HepG2 (cell line): ENCODE measurements at regions not wholly inside any gene's neighbourhood (a gene's known extent, or its start where the extent isn't known, plus 50 kb on each side); places are given as distances from the start of the nearest gene placed in this dataset.

ENCODE experiments used
- ATAC-seq: fragments of 200-7000 bp; cut with Tn5 transposase; 3 replicates; pipeline ENCODE4 v1.9.1; 2020; ENCODE audit warnings: mild to moderate bottlenecking, moderate library complexity
- BruUV-seq: library from RNA; stranded (reverse); fragments of 400-500 nt; replicated peaks from 2 replicates; lab custom pipeline; 2021; lab: Mats Ljungman, UMichigan
- CTCF ChIA-PET: fragments of 300-600 bp; formaldehyde crosslinking; extraction: SDS; loops from one replicate; lab custom pipeline; 2021; ENCODE audit warnings: low total read pairs, inconsistent platforms, low intra/inter-chr PET ratio; lab: Yijun Ruan, JAX
- POLR2A ChIA-PET: fragments of 350-600 bp; sonication (Branson Sonifier 250); formaldehyde crosslinking; loops from one replicate; lab custom pipeline; 2020; ENCODE audit warnings: antibody characterized with exemption, inconsistent platforms; lab: Yijun Ruan, JAX
- DNase-seq: peaks from one replicate; pipeline ENCODE4 v3.0.0-alpha.2; 2015; ENCODE audit warnings: low spot score
- FAIRE-seq: peaks from 3 replicates; lab custom pipeline; 2011; peaks lifted over from hg19 to GRCh38; lab: Jason Lieb, UNC
- H2AFZ ChIP-seq: one replicate; pipeline ENCODE4 v1.6.1; 2011; ENCODE audit warnings: low read length, inconsistent platforms
- H3K27ac ChIP-seq: fragments of 300-600 bp; 3 replicates; pipeline ENCODE4 v1.8.0; 2011; ENCODE audit warnings: mixed run types, mild to moderate bottlenecking, mixed read lengths, low read length, inconsistent platforms; ENCODE audit not compliant: insufficient read depth; ENCODE audit errors: extremely low read length
- H3K27me3 ChIP-seq, 2 experiments: fragments of 200-600 bp in 1 of 2; 2 replicates in 1 of 2; 3 replicates in 1 of 2; pipeline versions ENCODE4 v1.6.0 to v1.8.0; 2011; ENCODE audit warnings: low read length in 2 of 2, mild to moderate bottlenecking in 2 of 2, moderate library complexity in 2 of 2, inconsistent platforms in 1 of 2; ENCODE audit not compliant: insufficient read depth in 2 of 2, control insufficient read depth in 1 of 2
- H3K36me3 ChIP-seq, 2 experiments: fragments of 200-600 bp in 1 of 2; replicated peaks in 1 of 2; 2 replicates in 1 of 2; 3 replicates in 1 of 2; pipeline versions ENCODE4 v1.5.1 to v1.8.0; 2011; ENCODE audit warnings: low read length in 2 of 2, inconsistent platforms in 1 of 2; ENCODE audit not compliant: insufficient read depth in 2 of 2, control insufficient read depth in 1 of 2
- H3K4me1 ChIP-seq: 2 replicates; pipeline ENCODE4 v1.5.1; 2012; ENCODE audit warnings: low read length, inconsistent platforms; ENCODE audit not compliant: insufficient read depth
- H3K4me2 ChIP-seq: 2 replicates; pipeline ENCODE4 v1.6.0; 2011; ENCODE audit warnings: low read depth, low read length, inconsistent platforms
- H3K4me3 ChIP-seq, 3 experiments: fragments of 200-600 bp in 1 of 3; sonication (generic), shearing (Covaris generic) in 1 of 3; replicated peaks in 1 of 3; 2 replicates each; pipeline ENCODE4 v1.5.1; 2011 to 2016; ENCODE audit warnings: low read length in 3 of 3, inconsistent platforms in 2 of 3, low read depth in 2 of 3, mild to moderate bottlenecking in 2 of 3, control low read depth in 1 of 3, mixed read lengths in 1 of 3; ENCODE audit not compliant: insufficient read depth in 1 of 3
- H3K79me2 ChIP-seq: one replicate; pipeline ENCODE4 v1.6.1; 2011; ENCODE audit warnings: low read length, inconsistent platforms; ENCODE audit not compliant: insufficient read depth
- H3K9ac ChIP-seq: 2 replicates; pipeline ENCODE4 v1.6.0; 2011; ENCODE audit warnings: mild to moderate bottlenecking, low read depth, low read length, inconsistent platforms; ENCODE audit not compliant: insufficient read depth
- H3K9me3 ChIP-seq: 2 replicates; pipeline ENCODE4 v1.5.1; 2012; ENCODE audit warnings: mild to moderate bottlenecking, low read length
- H4K20me1 ChIP-seq: 2 replicates; pipeline ENCODE4 v1.6.0; 2011; ENCODE audit warnings: inconsistent platforms, mild to moderate bottlenecking, low read length, moderate library complexity; ENCODE audit not compliant: insufficient read depth
- CEBPB ChIP-seq: IDR thresholded peaks from 2 replicates; pipeline ENCODE4 v1.6.1; 2011; ENCODE audit warnings: low read depth, low read length, improper control_type of control experiment, borderline replicate concordance
- SP140L ChIP-seq: sonication (generic); formaldehyde crosslinking; IDR thresholded peaks from 2 replicates; pipeline ENCODE4 v1.4.0; 2020; ENCODE audit warnings: missing genetic modification reagents, borderline replicate concordance
- TOE1 ChIP-seq: sonication (generic); formaldehyde crosslinking; IDR thresholded peaks from 2 replicates; pipeline ENCODE4 v1.4.0; 2020; ENCODE audit warnings: mild to moderate bottlenecking, missing genetic modification reagents
- TRAFD1 ChIP-seq: sonication (generic); formaldehyde crosslinking; IDR thresholded peaks from 2 replicates; pipeline ENCODE4 v1.5.1; 2020; ENCODE audit warnings: missing genetic modification reagents, mild to moderate bottlenecking, borderline replicate concordance
- ZBTB43 ChIP-seq: sonication (generic); formaldehyde crosslinking; conservative IDR thresholded peaks from 2 replicates; pipeline ENCODE4 v1.4.0; 2020; ENCODE audit warnings: missing genetic modification reagents
- ZNF282 ChIP-seq: fragments of 450-650 bp; IDR thresholded peaks from 2 replicates; pipeline ENCODE4 v1.6.1; 2018; ENCODE audit not compliant: partially characterized antibody
- ZSCAN30 ChIP-seq: sonication (generic); formaldehyde crosslinking; IDR thresholded peaks from 2 replicates; pipeline ENCODE4 v1.5.0; 2020; ENCODE audit warnings: mild to moderate bottlenecking, missing genetic modification reagents
- whole genome bisulfite sequencing: methylation state at CpG from one replicate; pipeline ENCODE4 v1.1.6; 2017; ENCODE audit warnings: low lambda C conversion rate; 5-methylcytosine and 5-hydroxymethylcytosine counted together
- in situ Hi-C: cut with HindIII; loops from 2 replicates; pipeline ENCODE4 v1.10.0; 2017; ENCODE audit warnings: low pct_unique_long_range_greater_than_20kb; ENCODE audit not compliant: extremely low pct_ligation_motif_present
- intact Hi-C: fragments of 100-400 bp; cut with micrococcal nuclease; formaldehyde crosslinking; loops from one replicate; pipeline ENCODE4 v1.10.0; 2022; ENCODE audit not compliant: unreplicated experiment

GRCh38 chr2:163157411-163157810, 318.8 kb upstream of the KCNH7 start:
- Histone ChIP-seq H3K9ac (no peak overlapping the region), H3K4me2 (no peak overlapping the region), H3K27me3 (no peaks in the 10 kb centered on the region), H4K20me1 (no peaks in the 10 kb centered on the region), H3K27ac (no peak overlapping the region), H2AFZ (no peak overlapping the region), H3K4me1 (no peaks in the 10 kb centered on the region), H3K79me2 (no peaks in the 10 kb centered on the region), H3K4me3 (no peak overlapping the region), H3K9me3 (no peaks in the 10 kb centered on the region), H3K36me3 (no peaks in the 10 kb centered on the region)
- DNase-seq (no peak), FAIRE-seq (no peak), ATAC-seq (no peak)
- TF ChIP-seq ZNF282 = no peak
- TF ChIP-seq ZBTB43 (CRISPR knock-in tag) = no peak
- TF ChIP-seq TOE1 (CRISPR knock-in tag) = no peak
- TF ChIP-seq TRAFD1 (CRISPR knock-in tag) = no peak
- no TSS peak for BruUV-seq
- CTCF ChIA-PET = no interaction called here
- POLR2A ChIA-PET = no interaction called here
- intact Hi-C loops = loop anchor here (10.0 kb wide), 2 partner anchors 1337 to 1447 kb away; no protein-coding TSS in a partner anchor
- WGBS = under 1% methylated on average over 2 of the region's 2 CpGs
- in situ Hi-C loops = no loop called here

GRCh38 chr2:163155925-163156324, 317.4 kb upstream of the KCNH7 start:
- H3K9ac ChIP-seq = no peak overlapping the region

More at GRCh38 chr2:163155925-163156324, 317.4 kb upstream of the KCNH7 start:
- no peak for TF ChIP-seq SP140L
- TF ChIP-seq ZSCAN30 = no peak
- peak; percentile 44; the same call in 1 of the 2 replicates for TF ChIP-seq CEBPB
- no peaks in the 10 kb centered on the region for H3K9me3 ChIP-seq
- H3K27me3 ChIP-seq = no peaks in the 10 kb centered on the region
- no peaks in the 10 kb centered on the region for H4K20me1 ChIP-seq
- 47% methylated on average over 2 of the region's 2 CpGs for WGBS
- ATAC-seq = no peak
- no peak overlapping the region for H2AFZ ChIP-seq
- H3K4me2 ChIP-seq = no peak overlapping the region
- intact Hi-C loops (loop anchor here (10.0 kb wide), 2 partner anchors 1339 to 1449 kb away; no protein-coding TSS in a partner anchor), in situ Hi-C loops (no loop called here)
- H3K36me3 ChIP-seq = no peaks in the 10 kb centered on the region
- H3K27ac ChIP-seq = no peak overlapping the region
- POLR2A ChIA-PET = no interaction called here
- FAIRE-seq = no peak
- DNase-seq = no peak
- no TSS peak for BruUV-seq
- no peaks in the 10 kb centered on the region for H3K79me2 ChIP-seq
- CTCF ChIA-PET = interaction anchor here (0.8 to 1.4 kb wide), 3 partner anchors 1339 to 1444 kb away, joined by 3 to 5 read pairs (median 3); no protein-coding TSS in a partner anchor
- H3K4me1 ChIP-seq = no peaks in the 10 kb centered on the region
- H3K4me3 ChIP-seq = no peak overlapping the region
